HUES6 (cell line): ENCODE measurements at regions not wholly inside any gene's neighbourhood (a gene's known extent, or its start where the extent isn't known, plus 50 kb on each side); places are given as distances from the start of the nearest gene placed in this dataset.
"Not testable (repeated sequence)": the region's sequence is repeated elsewhere in the genome, so short reads cannot be mapped to it uniquely, and the experiment has no call there.

ENCODE experiments used
- H3K27ac ChIP-seq: 2 replicates; pipeline ENCODE4 v1.7.0; 2013; ENCODE audit warnings: low read depth, mild to moderate bottlenecking, low read length, inconsistent platforms
- H3K27me3 ChIP-seq: 2 replicates; pipeline ENCODE4 v1.6.1; 2013; ENCODE audit warnings: low read length; ENCODE audit not compliant: control insufficient read depth, insufficient read depth
- H3K36me3 ChIP-seq: 2 replicates; pipeline ENCODE4 v1.6.1; 2013; ENCODE audit warnings: low read length; ENCODE audit not compliant: control insufficient read depth, insufficient read depth
- H3K4me1 ChIP-seq: 2 replicates; pipeline ENCODE4 v1.6.1; 2013; ENCODE audit warnings: low read length; ENCODE audit not compliant: control insufficient read depth, insufficient read depth
- H3K4me3 ChIP-seq: 2 replicates; pipeline ENCODE4 v1.5.1; 2013; ENCODE audit warnings: low read depth, low read length
- H3K9ac ChIP-seq: one replicate; pipeline ENCODE4 v1.6.1; 2013; ENCODE audit warnings: mild to moderate bottlenecking, low read length
- H3K9me3 ChIP-seq: 2 replicates; pipeline ENCODE4 v1.6.1; 2013; ENCODE audit warnings: low read depth, low read length; ENCODE audit not compliant: control insufficient read depth, insufficient read depth

- Histone ChIP-seq H3K36me3 (no peaks in the 10 kb centered on the region), H3K9ac (no peak overlapping the region), H3K27me3 (no peaks in the 10 kb centered on the region), H3K27ac (no peak overlapping the region), H3K4me3 (no peak overlapping the region), H3K4me1 (no peaks in the 10 kb centered on the region), H3K9me3 (no peaks in the 10 kb centered on the region)
Measured at GRCh38 chr6:85089255-85089654, 324.9 kb upstream of the TBX18 start.

- Histone ChIP-seq H3K9me3 (no peaks in the 10 kb centered on the region), H3K27me3 (no peaks in the 10 kb centered on the region), H3K4me1 (no peaks in the 10 kb centered on the region), H3K27ac (no peak overlapping the region), H3K9ac (no peak overlapping the region), H3K4me3 (no peak overlapping the region), H3K36me3 (no peaks in the 10 kb centered on the region)
Measured at GRCh38 chr6:85085875-85086274, 321.5 kb upstream of the TBX18 start.

DNA sequence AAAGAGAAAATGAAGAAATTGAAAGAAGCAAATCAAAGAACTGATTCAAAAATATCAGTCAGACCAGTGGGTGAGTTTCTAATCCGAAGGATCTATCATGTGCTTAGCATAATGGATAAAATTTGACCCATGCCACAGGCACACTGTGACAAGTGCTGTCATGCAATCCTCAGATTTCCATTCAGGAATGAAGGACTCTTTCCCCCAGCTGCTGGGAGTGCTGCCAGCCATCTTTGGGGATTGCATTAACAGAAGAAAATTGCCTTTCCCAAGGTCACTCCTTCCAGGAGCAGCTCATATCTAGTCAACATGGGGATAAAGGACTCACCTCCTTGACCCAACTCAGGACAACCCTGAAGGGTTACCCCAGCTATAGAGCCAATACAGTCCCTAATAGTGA, 316.7 kb upstream of the TBX18 start:
- no peaks in the 10 kb centered on the region for H3K27me3 ChIP-seq
- no peaks in the 10 kb centered on the region for H3K9me3 ChIP-seq
- no peaks in the 10 kb centered on the region for H3K36me3 ChIP-seq
- no peaks in the 10 kb centered on the region for H3K4me1 ChIP-seq
- no peak overlapping the region for H3K4me3 ChIP-seq
- no peak overlapping the region for H3K9ac ChIP-seq
- no peak overlapping the region for H3K27ac ChIP-seq

GRCh38 chr6:85079761-85080160, 315.4 kb upstream of the TBX18 start:
- Histone ChIP-seq H3K4me3 (no peak overlapping the region), H3K9me3 (no peaks in the 10 kb centered on the region), H3K9ac (no peak overlapping the region), H3K27me3 (no peaks in the 10 kb centered on the region), H3K4me1 (no peaks in the 10 kb centered on the region), H3K27ac (no peak overlapping the region), H3K36me3 (no peaks in the 10 kb centered on the region)

DNA sequence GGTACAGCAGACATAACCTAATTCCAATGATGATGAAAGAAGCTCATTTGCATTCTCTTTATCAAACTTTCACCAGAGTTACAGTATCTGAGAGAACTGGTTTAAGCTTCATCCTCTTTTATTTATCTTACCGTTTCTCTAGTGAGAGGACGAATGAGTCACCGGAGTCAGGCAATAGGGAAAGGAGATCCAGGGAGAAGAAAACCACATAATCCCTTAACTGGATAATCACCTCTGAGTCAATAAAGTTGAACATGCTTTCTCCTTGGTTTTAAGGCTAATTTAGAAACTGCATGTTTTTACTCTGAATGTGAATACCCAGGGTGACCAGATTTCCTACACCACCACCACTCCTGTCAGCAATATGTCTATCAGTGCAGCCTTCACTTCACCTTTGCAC, 313.7 kb upstream of the TBX18 start:
- Histone ChIP-seq H3K4me3 (no peak overlapping the region), H3K36me3 (no peaks in the 10 kb centered on the region), H3K27me3 (no peaks in the 10 kb centered on the region), H3K9ac (no peak overlapping the region), H3K4me1 (no peaks in the 10 kb centered on the region), H3K27ac (no peak overlapping the region), H3K9me3 (no peaks in the 10 kb centered on the region)

- Histone ChIP-seq H3K27me3 (no peaks in the 10 kb centered on the region), H3K9me3 (no peaks in the 10 kb centered on the region), H3K4me3 (no peak overlapping the region), H3K4me1 (no peaks in the 10 kb centered on the region), H3K9ac (no peak overlapping the region), H3K36me3 (no peaks in the 10 kb centered on the region), H3K27ac (no peak overlapping the region)
Measured at GRCh38 chr6:85077098-85077497, 312.7 kb upstream of the TBX18 start.

DNA sequence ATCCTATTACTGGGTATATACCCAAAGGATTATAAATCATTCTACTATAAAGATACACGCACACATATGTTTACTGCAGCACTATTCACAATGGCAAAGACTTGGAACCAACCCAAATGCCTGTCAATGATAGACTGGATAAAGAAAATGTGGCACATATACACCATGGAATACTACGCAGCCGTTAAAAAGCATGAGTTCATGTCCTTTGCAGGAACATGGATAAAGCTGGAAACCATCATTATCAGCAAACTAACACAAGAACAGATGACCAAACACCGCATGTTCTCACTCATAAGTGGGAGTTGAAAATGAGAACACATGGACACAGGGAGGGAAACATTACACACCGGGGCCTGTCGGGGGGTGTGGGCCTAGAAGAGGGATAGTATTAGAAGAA, 307.4 kb upstream of the TBX18 start:
- not testable (repeated sequence) for H3K4me3 ChIP-seq, H3K4me1 ChIP-seq, H3K9ac ChIP-seq, H3K27ac ChIP-seq, H3K36me3 ChIP-seq, H3K9me3 ChIP-seq, H3K27me3 ChIP-seq

DNA sequence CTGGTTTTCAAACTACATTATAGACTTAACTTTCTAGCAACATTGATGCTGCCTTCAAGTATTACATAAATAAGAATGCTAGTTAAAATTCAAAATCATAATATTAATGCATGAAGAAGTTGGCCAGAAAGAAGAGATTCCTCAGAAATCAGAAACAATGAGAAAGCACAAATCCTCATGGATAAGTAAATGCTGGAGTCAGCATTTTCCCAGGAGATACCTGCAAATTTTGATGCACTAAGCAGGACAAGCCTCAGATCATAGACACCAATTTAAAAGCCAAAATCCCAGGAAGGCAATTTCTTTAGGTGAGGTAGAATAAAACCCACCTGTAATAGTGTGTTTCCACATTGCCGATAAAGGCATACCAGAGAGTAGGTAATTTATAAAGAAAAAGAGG, 305.2 kb upstream of the TBX18 start:
- Histone ChIP-seq H3K9me3 (no peaks in the 10 kb centered on the region), H3K27ac (no peak overlapping the region), H3K4me3 (no peak overlapping the region), H3K9ac (no peak overlapping the region), H3K4me1 (no peaks in the 10 kb centered on the region), H3K36me3 (no peaks in the 10 kb centered on the region), H3K27me3 (no peaks in the 10 kb centered on the region)

- H3K27ac ChIP-seq = no peak overlapping the region
- H3K9me3 ChIP-seq = no peaks in the 10 kb centered on the region
- H3K9ac ChIP-seq = no peak overlapping the region
- no peaks in the 10 kb centered on the region for H3K27me3 ChIP-seq
- H3K4me1 ChIP-seq = no peaks in the 10 kb centered on the region
- H3K36me3 ChIP-seq = no peaks in the 10 kb centered on the region
- no peak overlapping the region for H3K4me3 ChIP-seq
Measured at GRCh38 chr6:85068221-85068620, 303.8 kb upstream of the TBX18 start.

DNA sequence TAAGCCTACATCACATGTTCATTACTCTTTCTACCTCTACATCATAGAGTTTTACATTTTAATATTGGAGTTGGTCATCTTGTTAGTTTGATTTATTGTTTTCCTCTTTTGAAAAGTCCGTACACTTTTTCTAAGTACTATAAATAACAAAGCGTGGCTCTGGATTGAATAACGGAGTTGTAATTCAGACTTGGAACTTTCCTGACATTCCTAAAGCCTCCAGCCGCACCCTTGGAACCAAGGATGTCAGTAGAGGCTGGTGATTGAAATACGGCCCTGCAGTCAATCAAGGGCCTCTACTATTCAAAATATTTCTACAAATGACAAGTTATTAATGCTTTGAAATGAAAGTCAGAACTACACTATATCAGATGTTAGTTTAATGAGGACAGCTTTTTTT, 301.9 kb upstream of the TBX18 start:
- Histone ChIP-seq H3K9ac (no peak overlapping the region), H3K4me1 (no peaks in the 10 kb centered on the region)

GRCh38 chr6:85065831-85066230, 301.4 kb upstream of the TBX18 start:
- Histone ChIP-seq H3K27me3 (no peaks in the 10 kb centered on the region), H3K4me1 (no peaks in the 10 kb centered on the region), H3K9ac (no peak overlapping the region), H3K9me3 (no peaks in the 10 kb centered on the region), H3K27ac (no peak overlapping the region), H3K36me3 (no peaks in the 10 kb centered on the region), H3K4me3 (no peak overlapping the region)

More for the DNA sequence above, 301.9 kb upstream of the TBX18 start:
- Histone ChIP-seq H3K4me3 (no peak overlapping the region), H3K36me3 (no peaks in the 10 kb centered on the region), H3K9me3 (no peaks in the 10 kb centered on the region), H3K27ac (no peak overlapping the region), H3K27me3 (no peaks in the 10 kb centered on the region)

DNA sequence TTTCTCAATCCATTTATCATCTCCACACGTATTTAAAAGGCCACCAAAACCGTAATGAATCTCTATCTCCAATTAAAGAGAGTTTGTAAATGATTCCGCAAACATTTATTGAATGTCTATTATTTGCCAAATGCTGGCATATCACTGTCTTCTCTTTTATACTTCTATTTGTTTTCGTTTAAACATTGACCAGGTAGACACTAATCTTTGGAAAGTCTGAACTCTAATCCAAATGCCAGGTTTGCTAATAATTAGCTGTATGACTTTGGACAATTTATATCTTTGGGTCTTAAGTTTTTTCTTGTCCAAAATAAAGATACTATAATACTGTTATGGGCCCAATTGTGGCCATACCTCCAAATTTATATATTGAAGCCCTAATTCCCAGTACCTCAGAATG, 299.2 kb upstream of the TBX18 start:
- H3K27me3 ChIP-seq = no peaks in the 10 kb centered on the region
- no peak overlapping the region for H3K4me3 ChIP-seq
- H3K9ac ChIP-seq = no peak overlapping the region
- H3K9me3 ChIP-seq = no peaks in the 10 kb centered on the region
- H3K36me3 ChIP-seq = no peaks in the 10 kb centered on the region
- no peak overlapping the region for H3K27ac ChIP-seq
- no peaks in the 10 kb centered on the region for H3K4me1 ChIP-seq
